Ovary (tissue), 7 donors: ENCODE measurements at regions not wholly inside any gene's neighbourhood (a gene's known extent, or its start where the extent isn't known, plus 50 kb on each side); places are given as distances from the start of the nearest gene placed in this dataset.

Experiments used
- DNase-seq, 5 donors: peaks; one replicate each; pipeline ENCODE4 v3.0.0-alpha.2; 2019 to 2020
- H3K27ac ChIP-seq, 2 donors: fragments of 200-600 bp; one replicate each; pipeline versions ENCODE4 v1.5.1 to v1.8.0; 2019 to 2022
- H3K27me3 ChIP-seq: fragments of 200-600 bp; one replicate; pipeline ENCODE4 v1.8.0; 2022
- H3K36me3 ChIP-seq: fragments of 200-600 bp; sonication (generic); one replicate; pipeline ENCODE4 v1.5.1; 2019
- H3K4me1 ChIP-seq: one replicate; pipeline ENCODE4 v1.8.1; 2013; ENCODE audit warnings: mild to moderate bottlenecking, moderate library complexity; ENCODE audit not compliant: insufficient read depth
- H3K4me3 ChIP-seq: fragments of 200-600 bp; sonication (generic); one replicate; pipeline ENCODE4 v1.5.1; 2017
- H3K9me3 ChIP-seq, 2 donors: fragments of 200-600 bp in 1 of 2; sonication (generic) in 1 of 2; one replicate each; pipeline versions ENCODE4 v1.5.1 to v1.8.1; 2013 to 2019; ENCODE audit warnings: mild to moderate bottlenecking in 1 of 2, moderate library complexity in 1 of 2
- CTCF ChIP-seq, 3 donors: fragments of 450-650 bp in 2 of 3; fragments of 200-600 bp in 1 of 3; IDR thresholded peaks; one replicate each; pipeline versions ENCODE4 v1.5.1 to v1.8.0; 2016 to 2022; ENCODE audit warnings: antibody characterized with exemption in 3 of 3, mild to moderate bottlenecking in 1 of 3
- EP300 ChIP-seq: sonication (generic); formaldehyde crosslinking; IDR thresholded peaks from one replicate; pipeline ENCODE4 v1.6.1; 2017; ENCODE audit warnings: antibody characterized with exemption
- POLR2A ChIP-seq: fragments of 450-650 bp; IDR thresholded peaks from one replicate; pipeline ENCODE4 v1.6.1; 2017; ENCODE audit warnings: antibody characterized with exemption, mild to moderate bottlenecking, moderate library complexity
- WGBS, 3 donors: extraction: QIAGEN DNeasy Blood & Tissue Kit in 1 of 3; methylation state at CpG; one replicate each; pipeline versions ENCODE4 v1.1.5 to v1.1.7; 2013 to 2017; 5-methylcytosine and 5-hydroxymethylcytosine counted together
- intact Hi-C, 4 donors: fragments of 100-400 bp; cut with DNase I; formaldehyde crosslinking; loops; one replicate each; pipeline versions ENCODE4 v1.11.0 to v1.15.1; 2022 to 2023
- donor health status: DM: no; HTN: no; CAD: no; lungs with moderate emphysema.
- donor health status: DM: no; HTN: no; CAD: no.
- donor health status: Bipolar disorder and iron deficiency.
- donor health status: DM: no; HTN: no; CAD: no.
- donor health status: DM: yes; HTN: yes; CAD: no.

- intact Hi-C loops, result no loop called here
- H3K27me3 ChIP-seq, result no peaks in the 10 kb centered on the region
- H3K4me3 ChIP-seq, result no peak overlapping the region
- no peak for DNase-seq
- TF ChIP-seq POLR2A (no peak), EP300 (no peak), CTCF (IDR thresholded peaks at IDR 0.05) (no peak)
- H3K9me3 ChIP-seq, result no peaks in the 10 kb centered on the region
- 37 to 68% (median 40%) methylated on average over 5 of the region's 5 CpGs for WGBS, 3 donors
- no peak overlapping the region for H3K27ac ChIP-seq
- no peaks in the 10 kb centered on the region for H3K4me1 ChIP-seq
- no peaks in the 10 kb centered on the region for H3K36me3 ChIP-seq
Measured at GRCh38 chr18:77380695-77381094, 131.0 kb downstream of the GALR1 start.

- 76 to 86% (median 76%) methylated on average over 5 of the region's 5 CpGs for WGBS, 3 donors
- no peak overlapping the region for H3K4me3 ChIP-seq
- no peaks in the 10 kb centered on the region for H3K36me3 ChIP-seq
- TF ChIP-seq CTCF (IDR thresholded peaks at IDR 0.05) (no peak), EP300 (no peak), POLR2A (no peak)
- DNase-seq, result no peak
- no peaks in the 10 kb centered on the region for H3K27me3 ChIP-seq
- H3K27ac ChIP-seq, result no peak overlapping the region
- no peaks in the 10 kb centered on the region for H3K9me3 ChIP-seq
- intact Hi-C loops, result no loop called here
- H3K4me1 ChIP-seq, result no peaks in the 10 kb centered on the region
Measured at GRCh38 chr18:77392321-77392720, 142.7 kb downstream of the GALR1 start.

- 84 to 87% (median 86%) methylated on average over 5 of the region's 5 CpGs for WGBS, 3 donors
- Histone ChIP-seq H3K27ac (no peak overlapping the region), H3K4me3 (no peak overlapping the region), H3K9me3 (no peaks in the 10 kb centered on the region), H3K27me3 (no peaks in the 10 kb centered on the region), H3K4me1 (no peaks in the 10 kb centered on the region), H3K36me3 (no peaks in the 10 kb centered on the region)
- intact Hi-C loops, result no loop called here
- TF ChIP-seq EP300 (no peak), POLR2A (no peak), CTCF (IDR thresholded peaks at IDR 0.05) (no peak)
- DNase-seq, result no peak
Measured at GRCh38 chr18:77393519-77393918, 143.9 kb downstream of the GALR1 start.

- no peaks in the 10 kb centered on the region for H3K36me3 ChIP-seq
- WGBS, 3 donors, result 32 to 49% (median 45%) methylated on average over 2 of the region's 2 CpGs
- TF ChIP-seq POLR2A (no peak), CTCF (IDR thresholded peaks at IDR 0.05) (no peak), EP300 (no peak)
- no peaks in the 10 kb centered on the region for H3K4me1 ChIP-seq
- intact Hi-C loops, result no loop called here
- H3K4me3 ChIP-seq, result no peak overlapping the region
- H3K27me3 ChIP-seq, result no peaks in the 10 kb centered on the region
- no peak overlapping the region for H3K27ac ChIP-seq
- no peaks in the 10 kb centered on the region for H3K9me3 ChIP-seq
- no peak for DNase-seq
Measured at GRCh38 chr18:77395953-77396352, 146.3 kb downstream of the GALR1 start.

- no peaks in the 10 kb centered on the region for H3K27me3 ChIP-seq
- H3K27ac ChIP-seq, result no peak overlapping the region
- 60 to 70% (median 61%) methylated on average over 6 of the region's 6 CpGs for WGBS, 3 donors
- H3K9me3 ChIP-seq, result no peaks in the 10 kb centered on the region
- no peak for TF ChIP-seq CTCF (IDR thresholded peaks at IDR 0.05)
- no peak for TF ChIP-seq EP300
- TF ChIP-seq POLR2A, result no peak
- H3K36me3 ChIP-seq, result no peaks in the 10 kb centered on the region
- no peaks in the 10 kb centered on the region for H3K4me1 ChIP-seq
- no peak overlapping the region for H3K4me3 ChIP-seq
- intact Hi-C loops, result no loop called here
- no peak for DNase-seq
Measured at GRCh38 chr18:77397056-77397455, 147.4 kb downstream of the GALR1 start.
